IMR-90 (cell line): ENCODE measurements at regions not wholly inside any gene's neighbourhood (a gene's known extent, or its start where the extent isn't known, plus 50 kb on each side); places are given as distances from the start of the nearest gene placed in this dataset.

Experiments used
- ATAC-seq: fragments of 200-7000 bp; cut with Tn5 transposase; 2 replicates; pipeline ENCODE4 v1.9.1; 2020; ENCODE audit warnings: low read depth, mild to moderate bottlenecking, moderate library complexity
- BruUV-seq: library from RNA; stranded (reverse); fragments of 400-500 nt; replicated peaks from 2 replicates; lab custom pipeline; 2021; lab: Mats Ljungman, UMichigan
- CTCF ChIA-PET: fragments of 300-600 bp; formaldehyde crosslinking; extraction: SDS; loops from one replicate; lab custom pipeline; 2021; ENCODE audit warnings: antibody characterized with exemption; lab: Yijun Ruan, JAX
- POLR2A ChIA-PET: fragments of 300-600 bp; sonication (Branson Sonifier 250); formaldehyde crosslinking; loops from one replicate; lab custom pipeline; 2022; ENCODE audit warnings: antibody characterized with exemption; ENCODE audit not compliant: unreplicated experiment; lab: Charles Lee
- DNase-seq: peaks from one replicate; pipeline ENCODE4 v3.0.0; 2013
- H2AFZ ChIP-seq: replicated peaks from 2 replicates; pipeline ENCODE3; 2013; ENCODE audit warnings: low read length, mild to moderate bottlenecking; ENCODE audit not compliant: poor library complexity
- H2AK5ac ChIP-seq: 2 replicates; pipeline ENCODE4 v1.6.1; 2013; ENCODE audit warnings: low read depth, low read length, inconsistent platforms
- H2AK9ac ChIP-seq: replicated peaks from 2 replicates; pipeline ENCODE3; 2013; ENCODE audit warnings: mild to moderate bottlenecking, low read depth, low read length, moderate library complexity; ENCODE audit not compliant: poor library complexity
- H2BK120ac ChIP-seq: 2 replicates; pipeline ENCODE4 v1.6.1; 2013; ENCODE audit warnings: low read depth, low read length, inconsistent platforms
- H2BK15ac ChIP-seq: 3 replicates; pipeline ENCODE4 v1.6.1; 2013; ENCODE audit warnings: low read depth, low read length, inconsistent platforms
- H2BK20ac ChIP-seq: 2 replicates; pipeline ENCODE4 v1.6.1; 2013; ENCODE audit warnings: low read depth, mild to moderate bottlenecking, inconsistent platforms, low read length, moderate library complexity
- H2BK5ac ChIP-seq: 2 replicates; pipeline ENCODE4 v1.6.1; 2013; ENCODE audit warnings: mild to moderate bottlenecking, low read depth, low read length, inconsistent platforms; ENCODE audit not compliant: poor library complexity, severe bottlenecking
- H3K14ac ChIP-seq: replicated peaks from 2 replicates; pipeline ENCODE4 v1.6.1; 2013; ENCODE audit warnings: low read depth, low read length, inconsistent platforms
- H3K18ac ChIP-seq: 2 replicates; pipeline ENCODE4 v1.6.1; 2013; ENCODE audit warnings: low read depth, low read length, control low read depth
- H3K23ac ChIP-seq: 2 replicates; pipeline ENCODE4 v1.6.1; 2013; ENCODE audit warnings: low read depth, low read length, inconsistent platforms
- H3K27ac ChIP-seq: 2 replicates; pipeline ENCODE4 v1.5.1; 2013; ENCODE audit warnings: mild to moderate bottlenecking, control low read depth, low read length; ENCODE audit not compliant: insufficient read depth
- H3K27me3 ChIP-seq: 2 replicates; pipeline ENCODE4 v1.6.1; 2013; ENCODE audit warnings: low read length; ENCODE audit not compliant: control insufficient read depth, insufficient read depth
- H3K36me3 ChIP-seq: 2 replicates; pipeline ENCODE4 v1.6.1; 2013; ENCODE audit warnings: low read length, mixed read lengths; ENCODE audit not compliant: control insufficient read depth, insufficient read depth
- H3K4ac ChIP-seq: 2 replicates; pipeline ENCODE4 v1.6.1; 2013; ENCODE audit warnings: low read depth, low read length, inconsistent platforms
- H3K4me1 ChIP-seq: 2 replicates; pipeline ENCODE4 v1.6.1; 2013; ENCODE audit warnings: low read length, mixed read lengths; ENCODE audit not compliant: control insufficient read depth, insufficient read depth
- H3K4me2 ChIP-seq: 2 replicates; pipeline ENCODE4 v1.6.1; 2013; ENCODE audit warnings: low read depth, mild to moderate bottlenecking, control low read depth, low read length, moderate library complexity
- H3K4me3 ChIP-seq: 2 replicates; pipeline ENCODE4 v1.5.1; 2013; ENCODE audit warnings: low read depth, mild to moderate bottlenecking, control low read depth, low read length, moderate library complexity; ENCODE audit not compliant: insufficient read depth
- H3K56ac ChIP-seq: 2 replicates; pipeline ENCODE4 v1.6.1; 2013; ENCODE audit warnings: low read length, inconsistent platforms; ENCODE audit not compliant: insufficient read depth; ENCODE audit errors: extremely low read depth
- H3K79me1 ChIP-seq, 2 experiments: 2 replicates each; pipeline ENCODE4 v1.6.1; 2013; ENCODE audit warnings: low read length in 2 of 2, inconsistent platforms in 1 of 2, low read depth in 1 of 2
- H3K9ac ChIP-seq: 2 replicates; pipeline ENCODE4 v1.6.1; 2013; ENCODE audit warnings: low read depth, low read length, control low read depth
- H3K9me1 ChIP-seq: 2 replicates; pipeline ENCODE4 v1.6.1; 2013; ENCODE audit warnings: low read length, inconsistent platforms; ENCODE audit not compliant: insufficient read depth
- H3K9me3 ChIP-seq: 2 replicates; pipeline ENCODE4 v1.6.1; 2013; ENCODE audit warnings: low read length; ENCODE audit not compliant: control insufficient read depth, insufficient read depth
- H4K20me1 ChIP-seq: 2 replicates; pipeline ENCODE4 v1.6.1; 2013; ENCODE audit warnings: low read length, inconsistent platforms; ENCODE audit not compliant: insufficient read depth
- H4K5ac ChIP-seq: 2 replicates; pipeline ENCODE4 v1.6.1; 2013; ENCODE audit warnings: mild to moderate bottlenecking, low read depth, low read length, control low read depth
- H4K8ac ChIP-seq, 2 experiments: 2 replicates each; pipeline ENCODE4 v1.6.1; 2013; ENCODE audit warnings: low read depth in 2 of 2, low read length in 2 of 2, control low read depth in 1 of 2, inconsistent platforms in 1 of 2
- H4K91ac ChIP-seq: 2 replicates; pipeline ENCODE4 v1.6.1; 2013; ENCODE audit warnings: low read depth, low read length, inconsistent platforms; ENCODE audit not compliant: insufficient read depth
- BHLHE40 ChIP-seq: fragments of 150-350 bp; IDR thresholded peaks from 2 replicates; pipeline ENCODE4 v1.6.1; 2016; ENCODE audit warnings: mild to moderate bottlenecking, low read depth, low read length
- CEBPB ChIP-seq: IDR thresholded peaks from 2 replicates; pipeline ENCODE4 v1.6.1; 2012; ENCODE audit warnings: low read depth, low read length, improper control_type of control experiment
- CHD1 ChIP-seq: IDR thresholded peaks from 2 replicates; pipeline ENCODE4 v1.6.1; 2012; ENCODE audit warnings: low read depth, low read length, improper control_type of control experiment
- CTCF ChIP-seq: conservative IDR thresholded peaks from 2 replicates; pipeline ENCODE4 v1.5.1; 2012; ENCODE audit warnings: mild to moderate bottlenecking, low read depth, low read length, improper control_type of control experiment
- ELK1 ChIP-seq: fragments of 150-350 bp; IDR thresholded peaks from 2 replicates; pipeline ENCODE4 v1.6.1; 2016; ENCODE audit warnings: low read depth, mild to moderate bottlenecking, low read length, moderate library complexity, borderline replicate concordance
- MAZ ChIP-seq: IDR thresholded peaks from 2 replicates; pipeline ENCODE4 v1.6.1; 2012; ENCODE audit warnings: low read depth, mild to moderate bottlenecking, low read length, improper control_type of control experiment, moderate library complexity, borderline replicate concordance
- RAD21 ChIP-seq: IDR thresholded peaks from 2 replicates; pipeline ENCODE4 v1.6.1; 2012; ENCODE audit warnings: low read length, improper control_type of control experiment
- RFX5 ChIP-seq: IDR thresholded peaks from 2 replicates; pipeline ENCODE4 v1.8.0; 2012; ENCODE audit warnings: low read depth, mild to moderate bottlenecking, low read length, moderate library complexity
- SMC3 ChIP-seq: fragments of 150-350 bp; IDR thresholded peaks from 2 replicates; pipeline ENCODE4 v1.6.1; 2016; ENCODE audit warnings: low read depth, mild to moderate bottlenecking, antibody characterized with exemption, low read length, moderate library complexity
- USF2 ChIP-seq: fragments of 150-350 bp; IDR thresholded peaks from 2 replicates; pipeline ENCODE4 v1.6.1; 2017; ENCODE audit warnings: mild to moderate bottlenecking, antibody characterized with exemption, low read length, low read depth
- WGBS, 2 experiments: methylation state at CpG; one replicate each; pipeline versions ENCODE4 v1.1.5 to v1.1.7; 2013; ENCODE audit warnings: missing lambda C conversion rate in 2 of 2; ENCODE audit not compliant: insufficient read length in 1 of 2; ENCODE audit errors: extremely low coverage in 2 of 2; 5-methylcytosine and 5-hydroxymethylcytosine counted together
- dilution Hi-C: fragments of 300-500 bp; cut with HindIII; formaldehyde crosslinking; loops from one replicate; pipeline ENCODE4 v1.14.3; 2018; ENCODE audit warnings: low sequenced_read_pairs; ENCODE audit not compliant: unreplicated experiment
- in situ Hi-C: fragments of 300-500 bp; cut with MboI; formaldehyde crosslinking; loops from 3 replicates; pipeline ENCODE4 v1.14.3; 2019; ENCODE audit warnings: low sequenced_read_pairs, inconsistent platforms, mixed read lengths
- intact Hi-C: fragments of 100-400 bp; cut with micrococcal nuclease; formaldehyde crosslinking; loops from 2 replicates; pipeline ENCODE4 v1.10.0; 2022

- H3K27me3 ChIP-seq: no peaks in the 10 kb centered on the region
- no TSS peak for BruUV-seq
- no peaks in the 10 kb centered on the region for H4K20me1 ChIP-seq
- no peak overlapping the region for H2BK5ac ChIP-seq
- no peaks in the 10 kb centered on the region for H3K36me3 ChIP-seq
- no peak overlapping the region for H3K56ac ChIP-seq
- H3K14ac ChIP-seq: no peak overlapping the region
- no peak overlapping the region for H2AK9ac ChIP-seq
- WGBS, 2 experiments: no CpG with 5 or more reads among the region's 9 CpGs
- H4K8ac ChIP-seq: no peak overlapping the region
- no peaks in the 10 kb centered on the region for H3K79me1 ChIP-seq
- H4K5ac ChIP-seq: no peak overlapping the region
- no peak for ATAC-seq
- H2AK5ac ChIP-seq: no peak overlapping the region
- in situ Hi-C loops: no loop called here
- no peak overlapping the region for H3K18ac ChIP-seq
- dilution Hi-C loops: no loop called here
- H3K27ac ChIP-seq: no peak overlapping the region
- DNase-seq: peak; percentile 43
- H3K23ac ChIP-seq: no peak overlapping the region
- no peaks in the 10 kb centered on the region for H3K9me1 ChIP-seq
- H3K4ac ChIP-seq: no peak overlapping the region
- H3K9me3 ChIP-seq: no peaks in the 10 kb centered on the region
- H2AFZ ChIP-seq: no peak overlapping the region
- ChIA-PET POLR2A (no interaction called here), CTCF (no interaction called here)
- H3K9ac ChIP-seq: no peak overlapping the region
- H4K91ac ChIP-seq: no peak overlapping the region
- intact Hi-C loops: no loop called here
- H3K4me1 ChIP-seq: peaks cover 2% of the 10 kb centered on the region; the same call in 1 of the 2 replicates
- no peak overlapping the region for H3K4me3 ChIP-seq
- no peak overlapping the region for H2BK20ac ChIP-seq
- H2BK120ac ChIP-seq: no peak overlapping the region
- no peak overlapping the region for H2BK15ac ChIP-seq
- TF ChIP-seq ELK1 (no peak), RAD21 (no peak), MAZ (no peak), BHLHE40 (no peak), CEBPB (no peak), CHD1 (no peak), CTCF (no peak), SMC3 (no peak), USF2 (no peak), RFX5 (no peak)
- H3K4me2 ChIP-seq: no peak overlapping the region
These were observed 133.4 kb upstream of the SPATS2L start for GRCh38 chr2:200172944-200173581.
